ENCODE measurements at regions not wholly inside any gene's neighbourhood (a gene's known extent, or its start where the extent isn't known, plus 50 kb on each side); places are given as distances from the start of the nearest gene placed in this dataset.

DNA sequence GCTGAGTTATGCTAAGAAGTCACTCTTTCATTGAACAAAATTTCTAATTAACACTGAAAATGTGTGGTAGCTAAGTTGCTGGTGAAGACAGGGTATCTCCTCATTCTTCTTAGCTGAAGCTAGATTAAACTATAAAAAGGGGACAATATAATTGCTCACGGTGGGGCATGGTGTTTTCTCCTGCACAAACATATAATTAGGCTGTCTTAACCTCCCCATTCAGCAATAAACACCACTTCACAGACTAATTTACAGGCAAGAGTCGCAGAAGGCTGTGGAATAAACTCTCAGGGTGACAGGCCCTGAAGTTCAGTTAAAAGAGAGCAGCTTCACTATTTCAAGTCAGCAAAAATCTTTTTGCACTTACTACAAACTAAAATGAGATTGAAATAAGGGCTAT is 338.9 kb upstream of the NT5E start:
- TF ChIP-seq, protein P1, sequence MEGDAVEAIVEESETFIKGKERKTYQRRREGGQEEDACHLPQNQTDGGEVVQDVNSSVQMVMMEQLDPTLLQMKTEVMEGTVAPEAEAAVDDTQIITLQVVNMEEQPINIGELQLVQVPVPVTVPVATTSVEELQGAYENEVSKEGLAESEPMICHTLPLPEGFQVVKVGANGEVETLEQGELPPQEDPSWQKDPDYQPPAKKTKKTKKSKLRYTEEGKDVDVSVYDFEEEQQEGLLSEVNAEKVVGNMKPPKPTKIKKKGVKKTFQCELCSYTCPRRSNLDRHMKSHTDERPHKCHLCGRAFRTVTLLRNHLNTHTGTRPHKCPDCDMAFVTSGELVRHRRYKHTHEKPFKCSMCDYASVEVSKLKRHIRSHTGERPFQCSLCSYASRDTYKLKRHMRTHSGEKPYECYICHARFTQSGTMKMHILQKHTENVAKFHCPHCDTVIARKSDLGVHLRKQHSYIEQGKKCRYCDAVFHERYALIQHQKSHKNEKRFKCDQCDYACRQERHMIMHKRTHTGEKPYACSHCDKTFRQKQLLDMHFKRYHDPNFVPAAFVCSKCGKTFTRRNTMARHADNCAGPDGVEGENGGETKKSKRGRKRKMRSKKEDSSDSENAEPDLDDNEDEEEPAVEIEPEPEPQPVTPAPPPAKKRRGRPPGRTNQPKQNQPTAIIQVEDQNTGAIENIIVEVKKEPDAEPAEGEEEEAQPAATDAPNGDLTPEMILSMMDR (IDR thresholded peaks at IDR 0.05): no peak
- Histone ChIP-seq H3K27me3 (ENCODE audit: control insufficient read depth in 1 of 2, insufficient read depth in 2 of 2, low read length in 2 of 2) (no peaks in the 10 kb centered on the region), H3K4me1 (ENCODE audit: insufficient read depth, low read length) (no peaks in the 10 kb centered on the region), H3K27ac (ENCODE audit: low read depth in 1 of 2, low read length in 2 of 2) (no peak overlapping the region), H3K9me3 (ENCODE audit: control insufficient read depth in 1 of 2, insufficient read depth in 1 of 2, low read length in 2 of 2) (no peaks in the 10 kb centered on the region), H3K36me3 (ENCODE audit: insufficient read depth, low read length) (no peaks in the 10 kb centered on the region), H3K4me3 (ENCODE audit: low read length) (no peak overlapping the region)
- Mint-ChIP-seq H3K36me3 (ENCODE audit: low read depth) (no peaks in the 10 kb centered on the region), H3K4me3 (no peak overlapping the region), H3K9me3 (no peaks in the 10 kb centered on the region), H3K4me1 (ENCODE audit: low read depth) (no peaks in the 10 kb centered on the region), H3K27ac (no peak overlapping the region), H3K27me3 (no peaks in the 10 kb centered on the region)
- DNase-seq (no peak), ATAC-seq (ENCODE audit: poor library complexity) (no peak)
- intact Hi-C loops (cut with DNase I, micrococcal nuclease): no loop called here
- ChIA-PET CTCF (no interaction called here), POLR2A (no interaction called here)

DNA sequence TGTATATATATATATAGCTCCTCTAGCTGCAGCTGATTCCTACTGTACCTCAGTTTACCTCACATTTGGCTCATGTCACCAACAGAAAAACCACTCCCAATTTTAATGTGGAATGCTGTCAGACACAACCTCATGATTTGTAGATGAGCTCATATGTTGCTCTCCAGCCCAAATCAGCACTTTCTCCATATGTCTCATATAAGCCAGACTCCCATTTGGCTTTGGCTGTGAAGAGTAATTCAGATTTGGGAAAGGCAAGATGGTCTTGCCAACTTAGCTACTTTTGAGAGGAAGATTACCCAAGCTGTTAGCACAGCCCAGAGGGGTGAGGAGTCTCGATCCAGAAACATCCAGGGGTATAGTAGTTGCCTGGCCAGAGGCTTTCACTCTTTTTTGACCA is 342.2 kb upstream of the NT5E start:
- no peak overlapping the region for H3K4me3 Mint-ChIP-seq
- H3K27ac ChIP-seq (ENCODE audit: low read depth in 1 of 2, low read length in 2 of 2): no peak overlapping the region
- peaks cover 2% of the 10 kb centered on the region for H3K9me3 Mint-ChIP-seq
- TF ChIP-seq, protein P1 (IDR thresholded peaks at IDR 0.05): no peak
- H3K4me3 ChIP-seq (ENCODE audit: low read length): no peak overlapping the region
- H3K4me1 Mint-ChIP-seq (ENCODE audit: low read depth): no peaks in the 10 kb centered on the region
- H3K36me3 ChIP-seq (ENCODE audit: insufficient read depth, low read length): no peaks in the 10 kb centered on the region
- POLR2A ChIA-PET: no interaction called here
- intact Hi-C loops (cut with DNase I, micrococcal nuclease): no loop called here
- no peaks in the 10 kb centered on the region for H3K27me3 Mint-ChIP-seq
- no peak overlapping the region for H3K27ac Mint-ChIP-seq
- no peaks in the 10 kb centered on the region for H3K36me3 Mint-ChIP-seq (ENCODE audit: low read depth)
- H3K9me3 ChIP-seq (ENCODE audit: control insufficient read depth in 1 of 2, insufficient read depth in 1 of 2, low read length in 2 of 2): no peaks in the 10 kb centered on the region
- CTCF ChIA-PET: no interaction called here
- ATAC-seq (ENCODE audit: poor library complexity): no peak
- H3K4me1 ChIP-seq (ENCODE audit: insufficient read depth, low read length): no peaks in the 10 kb centered on the region
- H3K27me3 ChIP-seq (ENCODE audit: control insufficient read depth in 1 of 2, insufficient read depth in 2 of 2, low read length in 2 of 2): no peaks in the 10 kb centered on the region
- DNase-seq: no peak

DNA sequence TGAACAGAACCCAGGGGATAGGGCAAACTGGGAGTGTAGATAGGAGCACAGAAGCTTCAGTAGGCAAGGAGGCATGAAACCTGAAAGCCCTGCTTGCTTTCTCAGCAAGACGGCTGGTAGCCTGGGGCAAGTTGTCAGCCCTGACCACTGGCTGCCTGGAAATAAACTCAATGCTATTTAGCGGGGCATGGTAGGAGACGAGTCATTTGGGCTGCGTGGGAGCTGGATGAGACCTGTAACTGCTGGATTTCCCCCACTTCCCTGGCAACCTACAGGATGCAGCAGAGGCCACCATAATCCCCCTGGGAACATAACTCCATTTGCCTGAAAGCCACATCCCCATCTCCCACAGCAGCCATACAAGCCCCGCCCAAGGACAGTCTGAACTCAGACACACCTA is 332.6 kb upstream of the TBX18 start:
- H3K27ac Mint-ChIP-seq: no peak overlapping the region
- TF ChIP-seq, protein P1 (IDR thresholded peaks at IDR 0.05): no peak
- Histone ChIP-seq H3K27ac (ENCODE audit: low read depth in 1 of 2, low read length in 2 of 2) (no peak overlapping the region), H3K4me1 (ENCODE audit: insufficient read depth, low read length) (no peaks in the 10 kb centered on the region), H3K27me3 (ENCODE audit: control insufficient read depth in 1 of 2, insufficient read depth in 2 of 2, low read length in 2 of 2) (no peaks in the 10 kb centered on the region), H3K36me3 (ENCODE audit: insufficient read depth, low read length) (no peaks in the 10 kb centered on the region), H3K4me3 (ENCODE audit: low read length) (no peak overlapping the region), H3K9me3 (ENCODE audit: control insufficient read depth in 1 of 2, insufficient read depth in 1 of 2, low read length in 2 of 2) (peaks cover 0 to 10% of the 10 kb centered on the region in 2 experiments)
- H3K27me3 Mint-ChIP-seq: no peaks in the 10 kb centered on the region
- peaks cover 26% of the 10 kb centered on the region for H3K9me3 Mint-ChIP-seq
- intact Hi-C loops (cut with DNase I, micrococcal nuclease): no loop called here
- H3K4me1 Mint-ChIP-seq (ENCODE audit: low read depth): no peaks in the 10 kb centered on the region
- H3K36me3 Mint-ChIP-seq (ENCODE audit: low read depth): no peaks in the 10 kb centered on the region
- ATAC-seq (ENCODE audit: poor library complexity): no peak
- H3K4me3 Mint-ChIP-seq: no peak overlapping the region
- DNase-seq: no peak
- CTCF ChIA-PET: no interaction called here
- POLR2A ChIA-PET: no interaction called here

All from CD4-positive, alpha-beta T cell (primary cell).